ENCODE measurements at regions not wholly inside any gene's neighbourhood (a gene's known extent, or its start where the extent isn't known, plus 50 kb on each side); places are given as distances from the start of the nearest gene placed in this dataset.

DNA sequence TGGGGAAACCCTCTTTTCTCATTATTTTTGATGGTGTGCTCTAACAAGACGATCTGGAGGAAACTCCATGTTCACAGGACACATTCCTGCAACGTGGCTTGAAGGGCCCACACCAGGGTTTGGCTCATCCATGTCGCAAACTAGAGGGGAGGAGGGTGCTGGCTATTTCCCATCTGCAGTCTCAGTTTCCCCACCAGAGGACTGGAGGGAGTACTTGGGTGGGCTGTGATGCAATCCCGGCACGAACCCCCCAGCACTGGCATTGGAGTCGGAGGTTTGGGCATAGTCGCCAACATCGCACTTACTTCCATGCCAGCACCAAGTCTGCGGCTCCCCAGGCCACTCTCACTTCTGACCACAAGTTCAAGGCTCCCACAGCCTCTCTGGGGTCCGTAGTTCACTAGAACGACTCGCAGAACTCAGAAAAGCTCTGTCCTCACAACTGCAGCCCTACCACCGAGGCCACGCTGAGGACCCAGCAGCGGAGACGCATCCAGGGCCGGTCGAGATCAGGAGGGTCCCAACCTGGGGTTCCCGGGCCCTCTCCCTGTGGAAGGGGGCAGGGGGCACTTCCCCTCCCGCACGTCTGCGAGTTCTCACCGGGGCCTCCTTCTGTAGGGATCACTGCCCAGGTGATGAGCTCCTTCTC lies 165.6 kb upstream of the SOX1 start:
- CTCF ChIA-PET = no interaction called here
- no peak for DNase-seq
- Mint-ChIP-seq H3K4me3 (no peak overlapping the region), H3K36me3 (ENCODE audit: low read depth) (no peaks in the 10 kb centered on the region), H3K27ac (no peak overlapping the region), H3K9me3 (no peaks in the 10 kb centered on the region), H3K4me1 (ENCODE audit: low read depth) (no peaks in the 10 kb centered on the region), H3K27me3 (ENCODE audit: low read depth) (peaks cover 5% of the 10 kb centered on the region)
- intact Hi-C loops (cut with micrococcal nuclease) = no loop called here

DNA sequence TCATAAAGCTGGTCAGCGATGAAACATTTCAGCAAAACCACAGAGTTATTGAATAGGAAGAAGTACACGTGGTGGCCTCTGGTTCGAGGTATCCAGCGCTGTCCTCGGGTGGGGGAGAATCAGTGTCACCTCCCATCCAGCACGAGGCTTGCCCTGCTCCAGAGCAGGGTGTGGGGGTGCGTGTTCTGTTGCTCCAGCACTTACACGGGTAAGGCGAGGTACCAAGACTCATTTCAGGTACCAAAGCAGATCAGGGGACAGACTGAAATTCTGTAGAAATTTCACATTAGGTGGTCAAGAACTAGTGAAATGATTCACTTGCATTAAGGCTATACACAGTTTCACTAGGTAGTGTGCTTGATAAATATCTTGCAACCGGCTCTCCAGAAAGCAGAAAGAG lies 164.2 kb upstream of the SOX1 start:
- H3K27me3 Mint-ChIP-seq (ENCODE audit: low read depth) = peaks cover 4% of the 10 kb centered on the region
- no peaks in the 10 kb centered on the region for H3K9me3 Mint-ChIP-seq
- no peak overlapping the region for H3K4me3 Mint-ChIP-seq
- CTCF ChIA-PET = no interaction called here
- no peak overlapping the region for H3K27ac Mint-ChIP-seq
- no peak for DNase-seq
- no peaks in the 10 kb centered on the region for H3K4me1 Mint-ChIP-seq (ENCODE audit: low read depth)
- no peaks in the 10 kb centered on the region for H3K36me3 Mint-ChIP-seq (ENCODE audit: low read depth)
- intact Hi-C loops (cut with micrococcal nuclease) = no loop called here

DNA sequence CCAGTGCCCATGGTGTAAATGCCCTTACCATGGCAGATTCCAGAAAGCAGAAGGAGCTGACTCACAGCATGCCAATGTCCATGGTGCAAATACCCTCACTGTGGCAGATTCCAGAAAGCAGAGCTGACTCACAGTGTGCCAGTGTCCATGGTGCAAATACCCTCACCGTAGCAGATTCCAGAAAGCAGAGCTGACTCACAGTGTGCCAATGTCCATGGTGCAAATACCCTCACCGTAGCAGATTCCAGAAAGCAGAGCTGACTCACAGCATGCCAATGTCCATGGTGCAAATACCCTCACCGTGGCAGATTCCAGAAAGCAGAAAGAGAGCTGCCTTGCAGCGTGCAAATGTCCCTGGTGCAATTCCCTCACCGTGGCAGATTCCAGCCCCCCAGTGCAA lies 163.8 kb upstream of the SOX1 start:
- no peaks in the 10 kb centered on the region for H3K9me3 Mint-ChIP-seq
- no peak for DNase-seq
- no peak overlapping the region for H3K27ac Mint-ChIP-seq
- no peak overlapping the region for H3K4me3 Mint-ChIP-seq
- intact Hi-C loops (cut with micrococcal nuclease) = no loop called here
- H3K4me1 Mint-ChIP-seq (ENCODE audit: low read depth) = no peaks in the 10 kb centered on the region
- H3K36me3 Mint-ChIP-seq (ENCODE audit: low read depth) = no peaks in the 10 kb centered on the region
- peaks cover 2% of the 10 kb centered on the region for H3K27me3 Mint-ChIP-seq (ENCODE audit: low read depth)
- CTCF ChIA-PET = no interaction called here

DNA sequence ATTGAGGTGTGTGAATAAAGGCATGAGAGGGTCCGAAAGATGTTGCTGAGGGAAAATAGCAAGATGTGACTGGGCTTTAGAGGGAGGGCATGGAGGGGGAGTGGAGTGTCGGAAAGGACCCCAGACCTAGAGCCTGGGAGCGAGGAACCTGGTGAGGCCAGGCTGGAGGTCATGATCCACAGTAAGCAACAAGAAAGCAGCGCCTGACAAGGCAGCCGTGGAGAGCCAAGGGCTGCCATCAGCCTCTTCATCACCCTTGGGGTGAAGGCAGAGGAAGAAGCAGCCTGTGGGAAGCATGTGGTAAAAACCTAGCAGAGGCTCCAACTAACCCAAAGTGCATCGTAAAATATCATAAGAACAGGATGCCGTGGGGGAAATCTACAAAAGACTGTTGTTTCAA lies 162.8 kb upstream of the SOX1 start:
- no peaks in the 10 kb centered on the region for H3K9me3 Mint-ChIP-seq

DNA sequence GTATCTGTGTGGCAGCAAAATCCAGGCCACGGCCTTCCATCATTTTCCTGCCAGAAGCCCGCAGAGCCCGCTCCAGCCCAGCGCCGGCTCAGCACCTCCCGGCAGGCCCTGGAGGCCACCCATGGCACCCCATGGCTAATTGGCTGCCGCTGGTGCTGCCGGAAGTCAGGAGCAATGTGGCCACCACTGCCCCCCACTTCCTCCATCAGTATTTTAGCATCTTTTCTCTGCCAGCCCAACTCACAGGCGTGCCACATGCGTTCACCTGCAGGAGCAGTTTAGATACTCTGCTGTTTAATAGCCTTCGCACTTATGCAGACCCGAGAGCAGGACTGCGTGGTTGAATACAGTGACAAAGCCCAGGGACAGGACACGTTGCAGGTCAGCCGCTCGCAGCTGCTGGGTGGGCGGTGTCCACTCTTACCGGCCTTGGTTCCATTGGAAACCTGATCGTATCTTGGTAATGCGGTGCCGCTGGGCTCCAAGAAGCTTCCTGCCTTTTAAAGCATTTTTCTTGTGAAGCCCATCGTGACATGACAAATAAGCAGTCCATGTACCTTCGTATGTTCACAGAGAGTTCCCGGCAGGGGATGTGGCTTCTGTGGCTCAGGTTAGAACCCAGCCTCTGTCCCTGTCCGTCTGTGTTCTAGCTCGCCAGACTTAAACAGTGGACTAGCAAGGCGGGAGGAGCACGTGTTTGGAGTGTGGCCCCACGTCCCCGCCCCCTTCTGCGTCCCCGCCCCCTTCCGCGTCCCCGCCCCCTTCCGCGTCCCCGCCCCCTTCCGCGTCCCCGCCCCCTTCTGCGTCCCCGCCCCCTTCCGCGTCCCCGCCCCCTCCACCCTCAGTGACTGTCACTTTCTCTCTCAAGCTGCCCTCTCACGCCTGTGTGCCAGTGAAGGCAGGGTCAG lies 162.0 kb upstream of the SOX1 start:
- H3K4me3 Mint-ChIP-seq = no peak overlapping the region
- no peak overlapping the region for H3K27ac Mint-ChIP-seq
- H3K4me1 Mint-ChIP-seq (ENCODE audit: low read depth) = no peaks in the 10 kb centered on the region
- H3K9me3 Mint-ChIP-seq = no peaks in the 10 kb centered on the region
- CTCF ChIA-PET = no interaction called here
- DNase-seq = no peak
- peaks cover 2% of the 10 kb centered on the region for H3K27me3 Mint-ChIP-seq (ENCODE audit: low read depth)
- intact Hi-C loops (cut with micrococcal nuclease) = no loop called here
- H3K36me3 Mint-ChIP-seq (ENCODE audit: low read depth) = no peaks in the 10 kb centered on the region

More for the DNA sequence above, 162.8 kb upstream of the SOX1 start:
- no peak for DNase-seq
- intact Hi-C loops (cut with micrococcal nuclease) = no loop called here
- CTCF ChIA-PET = no interaction called here
- no peak overlapping the region for H3K27ac Mint-ChIP-seq
- H3K4me3 Mint-ChIP-seq = no peak overlapping the region
- peaks cover 2% of the 10 kb centered on the region for H3K27me3 Mint-ChIP-seq (ENCODE audit: low read depth)
- no peaks in the 10 kb centered on the region for H3K36me3 Mint-ChIP-seq (ENCODE audit: low read depth)
- H3K4me1 Mint-ChIP-seq (ENCODE audit: low read depth) = no peaks in the 10 kb centered on the region

DNA sequence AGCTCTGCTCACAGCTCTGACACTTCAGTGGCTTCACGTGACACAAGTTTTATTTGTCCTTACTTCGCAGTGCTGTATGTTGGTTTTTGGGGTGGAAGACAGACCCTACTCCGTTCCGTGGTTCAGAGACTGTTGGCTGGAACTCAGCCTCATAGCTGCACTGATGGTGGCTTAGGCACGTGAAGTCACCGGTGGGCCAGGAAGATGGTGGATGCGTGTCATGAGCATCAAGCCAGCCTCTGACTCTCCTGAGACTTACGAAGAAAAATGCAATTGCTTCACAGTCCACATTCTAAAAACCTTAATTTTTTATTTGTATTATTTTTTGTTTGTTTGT lies 161.4 kb upstream of the SOX1 start:
- Mint-ChIP-seq H3K27ac (no peak overlapping the region), H3K9me3 (no peaks in the 10 kb centered on the region), H3K4me1 (ENCODE audit: low read depth) (no peaks in the 10 kb centered on the region), H3K27me3 (ENCODE audit: low read depth) (peaks cover 2% of the 10 kb centered on the region), H3K4me3 (no peak overlapping the region), H3K36me3 (ENCODE audit: low read depth) (no peaks in the 10 kb centered on the region)
- DNase-seq = no peak
- intact Hi-C loops (cut with micrococcal nuclease) = no loop called here
- CTCF ChIA-PET = no interaction called here

DNA sequence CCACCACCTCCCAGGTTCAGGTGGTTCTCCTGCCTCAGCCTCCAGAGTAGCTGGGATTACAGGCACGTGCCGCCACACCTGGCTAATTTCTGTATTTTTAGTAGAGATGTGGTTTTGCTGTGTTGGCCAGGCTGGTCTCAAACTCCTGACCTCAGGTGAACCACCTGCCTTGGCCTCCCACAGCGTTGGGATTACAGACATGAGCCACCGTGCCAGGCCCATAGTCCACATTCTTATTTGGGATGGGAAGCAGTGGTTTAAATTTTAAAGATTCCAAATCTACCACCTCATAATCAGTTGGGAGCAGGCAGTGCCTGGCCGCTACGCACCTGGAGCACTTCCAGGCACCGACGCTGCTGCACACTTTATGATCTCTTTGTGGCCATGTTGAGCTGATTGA lies 160.6 kb upstream of the SOX1 start:
- Mint-ChIP-seq H3K4me1 (ENCODE audit: low read depth) (no peaks in the 10 kb centered on the region), H3K27me3 (ENCODE audit: low read depth) (peaks cover 2% of the 10 kb centered on the region), H3K27ac (no peak overlapping the region), H3K9me3 (no peaks in the 10 kb centered on the region), H3K4me3 (no peak overlapping the region), H3K36me3 (ENCODE audit: low read depth) (no peaks in the 10 kb centered on the region)
- intact Hi-C loops (cut with micrococcal nuclease) = no loop called here
- DNase-seq = no peak
- CTCF ChIA-PET = no interaction called here

DNA sequence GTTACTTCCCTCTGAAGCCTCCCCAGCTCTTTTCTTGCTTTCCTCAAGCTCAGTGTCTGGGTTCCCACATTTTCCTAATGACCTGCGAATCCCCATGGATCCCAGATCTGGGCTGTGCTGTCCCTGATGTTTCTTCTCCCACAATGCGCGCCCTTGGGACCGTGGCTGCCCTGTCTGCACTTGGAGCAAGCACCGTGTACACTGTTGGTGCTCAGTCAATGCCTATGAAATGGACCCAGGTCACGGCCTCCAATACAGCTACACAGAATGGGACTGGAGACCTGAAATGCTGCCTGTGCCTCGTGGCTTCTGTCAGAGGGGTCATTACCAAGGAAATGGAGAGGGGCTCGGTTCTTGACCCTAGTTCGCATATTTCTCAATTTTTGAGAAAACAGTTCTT lies 160.1 kb upstream of the SOX1 start:
- DNase-seq = no peak
- CTCF ChIA-PET = interaction anchor here (0.8 kb wide), 1 partner anchor 478 kb away, joined by 3 read pairs; no protein-coding TSS in a partner anchor
- Mint-ChIP-seq H3K4me3 (no peak overlapping the region), H3K27me3 (ENCODE audit: low read depth) (peaks cover 2% of the 10 kb centered on the region), H3K27ac (no peak overlapping the region), H3K4me1 (ENCODE audit: low read depth) (no peaks in the 10 kb centered on the region), H3K36me3 (ENCODE audit: low read depth) (no peaks in the 10 kb centered on the region), H3K9me3 (no peaks in the 10 kb centered on the region)
- intact Hi-C loops (cut with micrococcal nuclease) = no loop called here

DNA sequence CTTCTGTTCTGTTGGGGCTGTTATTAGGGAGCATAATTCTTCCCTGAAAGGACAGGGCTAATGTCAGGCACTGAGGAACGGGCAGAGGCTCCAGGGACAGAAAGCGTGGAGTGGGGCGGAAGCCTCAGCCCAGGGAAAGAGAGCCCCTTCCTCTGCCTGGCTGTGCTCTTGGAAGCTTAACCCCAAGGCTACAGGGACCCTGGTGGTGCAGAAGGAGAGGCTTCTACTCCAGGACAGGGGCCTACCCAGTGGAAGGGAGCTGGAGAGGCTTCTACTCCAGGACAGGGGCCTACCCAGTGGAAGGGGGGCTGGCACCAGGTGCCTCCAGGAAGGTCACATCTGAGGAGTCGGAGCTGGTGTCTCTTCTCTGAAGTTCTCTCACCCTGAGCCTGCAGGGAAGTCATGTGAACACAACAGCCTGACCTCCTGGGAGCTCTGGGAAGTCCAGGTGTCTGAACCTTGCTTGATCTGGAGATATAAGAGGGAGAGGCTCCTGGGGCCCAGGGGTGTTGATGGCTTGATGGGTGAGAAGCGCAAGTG lies 159.5 kb upstream of the SOX1 start:
- Mint-ChIP-seq H3K9me3 (no peaks in the 10 kb centered on the region), H3K36me3 (ENCODE audit: low read depth) (no peaks in the 10 kb centered on the region), H3K4me3 (no peak overlapping the region), H3K27ac (no peak overlapping the region), H3K4me1 (ENCODE audit: low read depth) (no peaks in the 10 kb centered on the region), H3K27me3 (ENCODE audit: low read depth) (peaks cover 2% of the 10 kb centered on the region)
- CTCF ChIA-PET = interaction anchor here (0.8 kb wide), 1 partner anchor 478 kb away, joined by 3 read pairs; no protein-coding TSS in a partner anchor
- DNase-seq = no peak
- intact Hi-C loops (cut with micrococcal nuclease) = no loop called here

DNA sequence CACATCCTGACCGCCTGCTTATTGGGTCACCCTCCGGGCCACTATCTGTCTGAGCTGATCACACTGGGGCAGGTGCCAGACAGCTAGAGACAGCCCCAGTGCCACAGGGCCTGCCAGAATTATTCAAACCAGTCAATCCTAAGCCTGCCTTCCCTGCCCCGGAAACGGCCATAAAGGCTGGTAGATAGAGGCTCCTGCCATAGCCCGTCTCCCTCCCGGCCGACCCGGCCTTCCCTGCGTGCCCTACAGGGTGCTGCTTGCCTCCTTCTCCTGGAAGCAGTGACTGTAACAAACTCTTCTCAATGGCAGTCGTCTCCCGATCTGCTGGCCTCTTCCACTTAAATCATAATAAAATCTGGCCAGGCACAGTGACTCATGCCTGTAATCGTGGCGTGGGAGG lies 158.6 kb upstream of the SOX1 start:
- Mint-ChIP-seq H3K36me3 (ENCODE audit: low read depth) (no peaks in the 10 kb centered on the region), H3K27ac (no peak overlapping the region), H3K4me1 (ENCODE audit: low read depth) (no peaks in the 10 kb centered on the region), H3K4me3 (no peak overlapping the region), H3K9me3 (no peaks in the 10 kb centered on the region), H3K27me3 (ENCODE audit: low read depth) (peaks cover 2% of the 10 kb centered on the region)
- CTCF ChIA-PET = no interaction called here
- DNase-seq = no peak
- intact Hi-C loops (cut with micrococcal nuclease) = no loop called here

DNA sequence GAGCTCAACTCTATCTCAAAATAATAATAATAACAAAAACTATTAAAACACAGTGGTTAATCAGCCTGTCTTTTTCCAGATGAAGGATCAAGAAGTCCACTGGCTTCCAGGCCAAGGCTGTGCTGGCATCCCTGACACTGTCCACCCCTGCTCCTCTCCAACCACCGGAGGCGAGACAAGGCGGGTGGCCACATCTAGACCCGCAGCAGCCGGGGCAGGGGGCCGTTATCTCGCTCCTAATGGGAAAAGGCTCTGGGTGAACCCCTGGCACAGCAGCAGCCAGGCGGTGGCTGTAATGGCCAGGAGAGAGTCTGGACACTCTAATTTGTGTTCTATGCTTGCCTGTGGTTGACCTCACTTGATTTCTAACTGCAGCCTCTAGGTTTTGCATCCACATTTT lies 158.0 kb upstream of the SOX1 start:
- Mint-ChIP-seq H3K27me3 (ENCODE audit: low read depth) (peaks cover 2% of the 10 kb centered on the region), H3K27ac (no peak overlapping the region), H3K9me3 (no peaks in the 10 kb centered on the region), H3K36me3 (ENCODE audit: low read depth) (no peaks in the 10 kb centered on the region), H3K4me1 (ENCODE audit: low read depth) (no peaks in the 10 kb centered on the region), H3K4me3 (no peak overlapping the region)
- CTCF ChIA-PET = no interaction called here
- no peak for DNase-seq
- intact Hi-C loops (cut with micrococcal nuclease) = no loop called here

DNA sequence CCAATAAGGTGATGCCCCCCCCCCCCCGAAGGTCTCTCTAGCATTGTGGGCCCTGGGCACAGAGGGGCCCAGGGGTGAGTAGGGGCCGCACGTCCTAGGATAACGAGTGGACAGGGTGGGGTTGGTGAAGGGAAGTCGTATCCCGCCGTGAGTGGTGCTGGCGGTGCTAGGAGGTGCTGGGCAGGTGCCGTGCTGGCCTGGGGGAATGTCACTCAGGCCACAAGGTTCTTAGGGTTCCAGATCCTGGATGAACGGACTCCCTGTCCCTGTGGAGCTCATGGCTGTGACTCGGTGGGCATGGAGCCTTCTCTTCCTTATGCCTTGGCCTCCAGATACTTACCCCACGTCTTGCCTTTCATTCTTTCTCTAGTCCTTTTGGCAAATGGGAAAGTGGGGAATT lies 157.4 kb upstream of the SOX1 start:
- H3K4me3 Mint-ChIP-seq = no peak overlapping the region
- no peaks in the 10 kb centered on the region for H3K4me1 Mint-ChIP-seq (ENCODE audit: low read depth)
- no peak for DNase-seq
- intact Hi-C loops (cut with micrococcal nuclease) = no loop called here
- H3K27me3 Mint-ChIP-seq (ENCODE audit: low read depth) = peaks cover 2% of the 10 kb centered on the region
- H3K9me3 Mint-ChIP-seq = no peaks in the 10 kb centered on the region
- H3K27ac Mint-ChIP-seq = no peak overlapping the region
- H3K36me3 Mint-ChIP-seq (ENCODE audit: low read depth) = no peaks in the 10 kb centered on the region
- CTCF ChIA-PET = no interaction called here
